ENCODE measurements at regions not wholly inside any gene's neighbourhood (a gene's known extent, or its start where the extent isn't known, plus 50 kb on each side); places are given as distances from the start of the nearest gene placed in this dataset.

GRCh38 chr17:22469941-22470340 is 777.6 kb downstream of the KCNJ18 start:
- TF ChIP-seq POLR2A (IDR thresholded peaks at IDR 0.05): no peak
- TF ChIP-seq, protein P1, sequence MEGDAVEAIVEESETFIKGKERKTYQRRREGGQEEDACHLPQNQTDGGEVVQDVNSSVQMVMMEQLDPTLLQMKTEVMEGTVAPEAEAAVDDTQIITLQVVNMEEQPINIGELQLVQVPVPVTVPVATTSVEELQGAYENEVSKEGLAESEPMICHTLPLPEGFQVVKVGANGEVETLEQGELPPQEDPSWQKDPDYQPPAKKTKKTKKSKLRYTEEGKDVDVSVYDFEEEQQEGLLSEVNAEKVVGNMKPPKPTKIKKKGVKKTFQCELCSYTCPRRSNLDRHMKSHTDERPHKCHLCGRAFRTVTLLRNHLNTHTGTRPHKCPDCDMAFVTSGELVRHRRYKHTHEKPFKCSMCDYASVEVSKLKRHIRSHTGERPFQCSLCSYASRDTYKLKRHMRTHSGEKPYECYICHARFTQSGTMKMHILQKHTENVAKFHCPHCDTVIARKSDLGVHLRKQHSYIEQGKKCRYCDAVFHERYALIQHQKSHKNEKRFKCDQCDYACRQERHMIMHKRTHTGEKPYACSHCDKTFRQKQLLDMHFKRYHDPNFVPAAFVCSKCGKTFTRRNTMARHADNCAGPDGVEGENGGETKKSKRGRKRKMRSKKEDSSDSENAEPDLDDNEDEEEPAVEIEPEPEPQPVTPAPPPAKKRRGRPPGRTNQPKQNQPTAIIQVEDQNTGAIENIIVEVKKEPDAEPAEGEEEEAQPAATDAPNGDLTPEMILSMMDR (IDR thresholded peaks at IDR 0.05): no peak
- 57 to 69% methylated on average over 1 to 4 of the region's 4 CpGs for WGBS, 2 donors (ENCODE audit: low coverage in 1 of 2)
- intact Hi-C loops (cut with DNase I; ENCODE audit: low total_unique reads): no loop called here
- Histone ChIP-seq H3K27me3 (no peaks in the 10 kb centered on the region), H3K36me3 (no peaks in the 10 kb centered on the region), H3K4me1 (no peaks in the 10 kb centered on the region), H3K9me3 (no peaks in the 10 kb centered on the region), H3K27ac (no peak overlapping the region), H3K4me3 (no peak overlapping the region)
- DNase-seq: no peak
- in situ Hi-C loops (cut with MboI; ENCODE audit: low pct_ligation_motif_present in 1 of 4, low pct_unique_long_range_greater_than_20kb in 1 of 4, low sequenced_read_pairs in 3 of 4): no loop called here

- in situ Hi-C loops (cut with MboI; ENCODE audit: low pct_ligation_motif_present in 1 of 4, low pct_unique_long_range_greater_than_20kb in 1 of 4, low sequenced_read_pairs in 3 of 4): no loop called here
Observed at GRCh38 chr17:22470411-22471175, 778.3 kb downstream of the KCNJ18 start.

GRCh38 chr17:22484826-22485225 is 792.5 kb downstream of the KCNJ18 start:
- no peaks in the 10 kb centered on the region for H3K4me1 ChIP-seq
- peaks cover 0 to 18% of the 10 kb centered on the region in 2 donors for H3K9me3 ChIP-seq
- H3K27me3 ChIP-seq: no peaks in the 10 kb centered on the region
- DNase-seq: no peak
- no peak overlapping the region for H3K4me3 ChIP-seq
- WGBS, 2 donors (ENCODE audit: low coverage in 1 of 2): 70 to 90% methylated on average over 2 to 3 of the region's 3 CpGs
- TF ChIP-seq, protein P1 (IDR thresholded peaks at IDR 0.05): no peak
- TF ChIP-seq POLR2A (IDR thresholded peaks at IDR 0.05): no peak
- TF ChIP-seq POLR2AphosphoS5 (IDR thresholded peaks at IDR 0.05): no peak
- TF ChIP-seq EP300 (IDR thresholded peaks at IDR 0.05; ENCODE audit: low read depth): no peak
- in situ Hi-C loops (cut with MboI; ENCODE audit: low pct_ligation_motif_present in 1 of 4, low pct_unique_long_range_greater_than_20kb in 1 of 4, low sequenced_read_pairs in 3 of 4) (loop anchor here in 1 of 4 donors (25.0 kb wide), 1 partner anchor 102 kb away; no protein-coding TSS in a partner anchor), intact Hi-C loops (cut with DNase I; ENCODE audit: low total_unique reads) (no loop called here)
- H3K27ac ChIP-seq: no peak overlapping the region
- H3K36me3 ChIP-seq: no peaks in the 10 kb centered on the region

More at GRCh38 chr17:22470411-22471175, 778.3 kb downstream of the KCNJ18 start:
- no peak overlapping the region for H3K4me3 ChIP-seq
- no peaks in the 10 kb centered on the region for H3K27me3 ChIP-seq
- H3K9me3 ChIP-seq: no peaks in the 10 kb centered on the region
- H3K27ac ChIP-seq: no peak overlapping the region
- no peaks in the 10 kb centered on the region for H3K36me3 ChIP-seq
- no peak for TF ChIP-seq POLR2AphosphoS5 (IDR thresholded peaks at IDR 0.05)
- intact Hi-C loops (cut with DNase I; ENCODE audit: low total_unique reads): no loop called here
- 44 to 53% methylated on average over 7 of the region's 7 CpGs for WGBS, 2 donors (ENCODE audit: low coverage in 1 of 2)
- no peak for DNase-seq
- H3K4me1 ChIP-seq: no peaks in the 10 kb centered on the region

DNA sequence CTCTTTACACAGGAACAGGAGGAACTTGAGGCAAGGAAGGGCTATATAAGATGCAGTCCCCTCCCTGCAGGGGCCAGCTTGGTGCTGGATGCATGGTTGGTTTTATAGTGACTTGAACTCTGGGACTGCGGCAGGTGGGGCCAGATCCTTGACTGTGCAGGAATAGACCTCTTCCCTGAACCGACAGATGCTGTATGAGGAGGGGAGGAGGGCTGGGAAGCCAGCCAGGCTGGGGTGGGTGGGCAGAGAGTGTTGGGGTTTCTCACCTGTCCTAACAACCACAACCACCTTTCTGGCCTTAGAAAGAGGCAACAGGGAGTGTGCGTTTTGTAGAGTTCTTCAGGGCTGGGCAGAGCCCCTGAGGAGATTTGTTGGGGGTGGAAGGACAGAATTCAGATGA is 798.1 kb downstream of the KCNJ18 start:
- WGBS, 2 donors (ENCODE audit: low coverage in 1 of 2): 50 to 59% methylated on average over 2 to 3 of the region's 3 CpGs
- Histone ChIP-seq H3K4me1 (no peaks in the 10 kb centered on the region), H3K36me3 (no peaks in the 10 kb centered on the region), H3K4me3 (no peak overlapping the region), H3K27ac (no peak overlapping the region), H3K9me3 (peaks cover 0 to 18% of the 10 kb centered on the region in 2 donors), H3K27me3 (no peaks in the 10 kb centered on the region)
- intact Hi-C loops (cut with DNase I; ENCODE audit: low total_unique reads): no loop called here
- in situ Hi-C loops (cut with MboI; ENCODE audit: low pct_ligation_motif_present in 1 of 4, low pct_unique_long_range_greater_than_20kb in 1 of 4, low sequenced_read_pairs in 3 of 4): loop anchor here in 1 of 4 donors (25.0 kb wide), 1 partner anchor 97 kb away; no protein-coding TSS in a partner anchor
- DNase-seq: no peak
- TF ChIP-seq POLR2AphosphoS5 (IDR thresholded peaks at IDR 0.05) (no peak), EP300 (IDR thresholded peaks at IDR 0.05; ENCODE audit: low read depth) (no peak), POLR2A (IDR thresholded peaks at IDR 0.05) (no peak)
- TF ChIP-seq, protein P1 (IDR thresholded peaks at IDR 0.05): no peak
